ENCODE measurements at regions not wholly inside any gene's neighbourhood (a gene's known extent, or its start where the extent isn't known, plus 50 kb on each side); places are given as distances from the start of the nearest gene placed in this dataset.

- Histone ChIP-seq H3K4me1 (ENCODE audit: control insufficient read depth, insufficient read depth, low read length) (no peaks in the 10 kb centered on the region), H3K4ac (ENCODE audit: low read depth, low read length) (no peak overlapping the region), H2BK120ac (ENCODE audit: low read depth, low read length) (no peak overlapping the region), H3K18ac (ENCODE audit: low read depth, low read length) (no peak overlapping the region), H2BK15ac (ENCODE audit: low read depth, low read length) (no peak overlapping the region), H3K9ac (ENCODE audit: low read depth, low read length) (no peak overlapping the region), H2AK5ac (ENCODE audit: low read depth, low read length) (no peak overlapping the region), H3K9me1 (ENCODE audit: insufficient read depth, low read length) (no peaks in the 10 kb centered on the region), H3K79me1 (ENCODE audit: low read depth in 1 of 2, low read length in 2 of 2) (no peaks in the 10 kb centered on the region), H3K36me3 (ENCODE audit: control insufficient read depth, insufficient read depth, low read length) (no peaks in the 10 kb centered on the region), H2BK20ac (ENCODE audit: low read depth, low read length) (no peak overlapping the region), H3K4me3 (ENCODE audit: insufficient read depth, low read depth, low read length) (no peak overlapping the region), H2AFZ (replicated peaks; ENCODE audit: low read length, poor library complexity) (no peak overlapping the region), H4K8ac (ENCODE audit: low read depth in 2 of 2, low read length in 2 of 2) (no peak overlapping the region), H3K23ac (ENCODE audit: low read depth, low read length) (no peak overlapping the region), H3K14ac (replicated peaks; ENCODE audit: low read depth, low read length) (no peak overlapping the region), H4K20me1 (ENCODE audit: insufficient read depth, low read length) (no peaks in the 10 kb centered on the region), H3K27me3 (ENCODE audit: control insufficient read depth, insufficient read depth, low read length) (peaks cover 8% of the 10 kb centered on the region), H3K56ac (ENCODE audit: extremely low read depth, insufficient read depth, low read length) (no peak overlapping the region), H3K4me2 (ENCODE audit: low read depth, low read length) (no peak overlapping the region), H2BK5ac (ENCODE audit: low read depth, low read length, poor library complexity, severe bottlenecking) (no peak overlapping the region), H3K9me3 (ENCODE audit: control insufficient read depth, insufficient read depth, low read length) (no peaks in the 10 kb centered on the region), H3K27ac (ENCODE audit: insufficient read depth, low read length) (no peak overlapping the region), H4K5ac (ENCODE audit: low read depth, low read length) (no peak overlapping the region), H4K91ac (ENCODE audit: insufficient read depth, low read depth, low read length) (no peak overlapping the region), H2AK9ac (replicated peaks; ENCODE audit: low read depth, low read length, poor library complexity) (no peak overlapping the region)
- TF ChIP-seq MAFK (IDR thresholded peaks at IDR 0.05; ENCODE audit: low read depth, low read length) = no peak
- intact Hi-C loops (cut with micrococcal nuclease) (no loop called here), in situ Hi-C loops (cut with MboI; ENCODE audit: low sequenced_read_pairs) (no loop called here), dilution Hi-C loops (cut with HindIII; ENCODE audit: low sequenced_read_pairs, unreplicated experiment) (no loop called here)
- POLR2A ChIA-PET (ENCODE audit: unreplicated experiment) = no interaction called here
- CTCF ChIA-PET = no interaction called here
- ATAC-seq (ENCODE audit: low read depth) (no peak), DNase-seq (no peak)
- no TSS peak for BruUV-seq (replicated peaks)
- no CpG with 5 or more reads among the region's 4 CpGs for WGBS, 2 experiments (ENCODE audit: extremely low coverage in 2 of 2, insufficient read length in 1 of 2)
These were observed 51.9 kb upstream of the IGSF9B start for GRCh38 chr11:134008634-134009071.
